GM12892 (cell line): ENCODE measurements at regions not wholly inside any gene's neighbourhood (a gene's known extent, or its start where the extent isn't known, plus 50 kb on each side); places are given as distances from the start of the nearest gene placed in this dataset.

Experiments
- POLR2A ChIP-seq: IDR thresholded peaks from 2 replicates; pipeline ENCODE4 v1.6.1; 2011; ENCODE audit warnings: low read depth, low read length, control low read depth
- POLR2AphosphoS5 ChIP-seq: IDR thresholded peaks from 2 replicates; pipeline ENCODE4 v1.6.1; 2011; ENCODE audit warnings: low read depth, low read length, control low read depth

DNA sequence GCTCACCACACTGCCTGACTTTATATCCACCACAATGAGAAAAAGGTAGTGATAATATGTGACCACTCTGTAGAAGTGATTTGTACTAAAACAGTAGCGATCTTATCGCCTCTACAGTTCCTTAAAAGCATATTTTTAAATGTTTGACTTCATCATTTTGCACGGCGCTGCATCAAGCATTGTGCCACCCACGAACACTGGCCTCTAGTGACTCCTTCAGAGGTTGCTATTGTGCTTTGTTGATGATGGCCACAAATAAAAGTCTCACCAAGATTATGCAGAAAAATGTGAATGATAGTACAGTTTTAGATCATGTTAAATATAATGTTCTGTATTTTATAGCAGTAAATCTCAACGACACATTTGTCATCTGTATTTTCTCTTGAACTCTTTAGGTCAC is 186.5 kb upstream of the NCAM2 start:
- no peak for TF ChIP-seq POLR2AphosphoS5
- TF ChIP-seq POLR2A: no peak
